HG03066 (cell line): ENCODE measurements at regions not wholly inside any gene's neighbourhood (a gene's known extent, or its start where the extent isn't known, plus 50 kb on each side); places are given as distances from the start of the nearest gene placed in this dataset.

Experiments used
- ATAC-seq: cut with Tn5 transposase; IDR thresholded peaks from one replicate; pipeline ENCODE4 v1.9.1; 2021; ENCODE audit warnings: low read depth; ENCODE audit not compliant: unreplicated experiment

DNA sequence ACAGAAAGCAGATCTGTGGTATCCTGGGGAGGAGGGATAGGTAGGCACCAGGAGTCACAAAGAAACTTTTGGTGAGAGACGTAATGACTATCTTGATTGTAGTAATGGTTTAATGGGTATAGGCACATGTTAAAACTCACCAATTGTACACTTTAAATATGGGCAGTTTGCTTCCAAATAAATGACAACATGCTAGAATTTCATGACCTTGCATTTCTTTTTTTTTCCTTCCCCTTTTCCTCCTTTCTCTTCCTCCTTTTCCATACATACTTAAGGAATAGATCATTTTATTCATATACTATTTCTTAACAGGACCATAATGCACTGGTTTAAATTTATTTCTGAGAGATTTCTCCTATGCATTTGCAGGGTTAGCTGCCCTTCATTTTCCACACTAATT lies 341.8 kb downstream of the TMEM182 start:
- ATAC-seq: no peak

DNA sequence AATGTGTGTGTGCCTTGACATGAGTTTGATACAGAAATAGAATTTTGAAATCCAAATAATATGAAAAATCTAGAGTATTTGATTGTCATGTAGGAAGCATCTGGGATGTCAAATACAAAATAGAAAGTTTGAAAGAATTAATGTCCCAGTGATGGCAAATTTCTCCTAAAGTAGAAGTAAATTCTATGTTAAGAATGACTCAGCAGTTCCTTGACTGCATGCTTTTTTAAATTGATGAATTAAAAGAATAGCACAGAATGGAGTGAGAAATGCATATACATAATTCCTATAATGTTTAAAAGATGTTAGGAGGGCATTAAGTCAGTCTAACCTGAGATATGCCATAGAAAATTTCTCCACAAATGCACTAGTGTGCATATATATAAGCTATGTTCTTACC lies 357.5 kb downstream of the TMEM182 start:
- no peak for ATAC-seq

- ATAC-seq: no peak
Measured at GRCh38 chr2:103121106-103121505, 359.3 kb downstream of the TMEM182 start.

GRCh38 chr2:103123516-103123915 lies 361.7 kb downstream of the TMEM182 start:
- ATAC-seq: no peak

DNA sequence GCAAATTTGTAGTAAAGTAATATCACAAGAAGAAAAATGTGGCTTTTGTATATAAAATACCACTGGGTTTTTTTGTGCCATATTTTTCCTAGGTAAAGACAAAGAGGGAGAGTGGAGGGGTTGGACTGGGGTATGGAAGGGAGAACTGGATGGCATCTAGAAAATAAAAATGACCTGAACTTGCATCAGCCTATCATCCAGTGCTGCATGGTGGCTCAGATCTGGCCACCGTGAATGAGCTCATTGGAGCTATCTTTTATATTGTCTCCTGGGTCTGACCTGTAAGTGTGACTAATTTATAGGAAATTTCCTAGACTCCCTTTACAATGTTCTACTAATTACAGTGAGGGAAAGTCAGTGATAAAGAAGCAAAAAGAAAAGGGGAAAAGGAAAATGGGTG lies 369.0 kb downstream of the TMEM182 start:
- ATAC-seq: no peak

- ATAC-seq: peak; percentile 79
Measured at GRCh38 chr2:103132536-103133217, 370.8 kb downstream of the TMEM182 start.

- no peak for ATAC-seq
Measured at GRCh38 chr2:103135679-103136078, 373.8 kb downstream of the TMEM182 start.

- ATAC-seq: no peak
Measured at GRCh38 chr2:103138123-103138901, 376.5 kb downstream of the TMEM182 start.

GRCh38 chr2:103139628-103140268 lies 377.9 kb downstream of the TMEM182 start:
- no peak for ATAC-seq

DNA sequence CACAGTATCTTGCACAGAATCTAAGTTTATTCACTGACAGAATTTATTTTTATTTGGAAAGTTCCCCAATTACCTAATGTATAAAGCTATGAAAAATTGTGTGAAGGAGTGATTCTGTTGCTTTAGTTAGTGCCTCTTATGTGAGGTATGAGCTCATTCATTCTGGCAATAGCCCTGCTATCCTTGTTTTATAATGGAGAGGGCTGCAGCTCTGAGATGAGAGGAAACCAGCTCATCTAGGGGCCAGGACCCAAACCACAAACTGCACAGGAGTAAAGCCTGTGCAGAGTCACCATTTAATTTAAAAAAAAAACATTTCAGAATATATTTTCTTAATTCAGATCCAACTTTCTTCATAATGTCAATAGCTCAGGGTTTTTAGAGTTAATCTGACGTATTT lies 383.0 kb downstream of the TMEM182 start:
- ATAC-seq: no peak

DNA sequence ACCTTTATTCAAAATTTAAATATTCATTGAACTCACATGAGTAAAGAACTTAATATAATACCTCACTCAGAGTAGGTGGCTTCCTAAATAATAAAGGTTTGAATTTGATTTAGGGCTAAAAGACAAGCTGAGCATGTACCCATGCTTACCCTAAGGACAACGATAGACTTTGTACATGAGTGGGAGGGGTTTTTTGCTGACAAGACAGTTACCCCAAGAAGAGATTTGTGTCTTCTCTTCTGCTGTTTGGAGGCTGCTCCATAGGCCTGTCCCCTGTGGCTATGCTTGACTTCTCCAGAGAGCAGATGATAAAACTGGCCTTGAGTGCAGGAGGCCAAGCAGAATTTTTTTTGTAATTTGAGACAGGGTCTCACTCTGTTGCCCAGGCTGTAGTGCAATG lies 383.9 kb downstream of the TMEM182 start:
- no peak for ATAC-seq

DNA sequence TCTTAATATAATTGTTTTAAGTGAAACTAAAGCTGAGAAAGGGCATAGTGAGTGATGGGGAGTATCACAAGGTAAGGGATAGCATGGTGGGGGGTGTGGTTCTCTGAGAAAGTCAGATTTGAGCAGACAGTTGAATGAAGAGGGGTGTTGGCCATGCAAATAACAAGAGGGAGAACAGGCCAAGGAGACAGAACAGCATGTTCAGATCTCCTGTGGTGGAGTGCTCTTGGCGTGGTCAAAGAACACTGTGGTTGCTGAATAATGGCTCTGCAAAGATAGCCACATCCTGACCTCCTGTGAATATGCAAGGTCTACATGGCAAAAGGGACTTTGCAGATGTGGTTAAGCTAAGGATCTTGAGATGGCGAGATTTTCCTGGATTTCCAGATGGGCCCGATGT lies 389.2 kb downstream of the TMEM182 start:
- no peak for ATAC-seq

DNA sequence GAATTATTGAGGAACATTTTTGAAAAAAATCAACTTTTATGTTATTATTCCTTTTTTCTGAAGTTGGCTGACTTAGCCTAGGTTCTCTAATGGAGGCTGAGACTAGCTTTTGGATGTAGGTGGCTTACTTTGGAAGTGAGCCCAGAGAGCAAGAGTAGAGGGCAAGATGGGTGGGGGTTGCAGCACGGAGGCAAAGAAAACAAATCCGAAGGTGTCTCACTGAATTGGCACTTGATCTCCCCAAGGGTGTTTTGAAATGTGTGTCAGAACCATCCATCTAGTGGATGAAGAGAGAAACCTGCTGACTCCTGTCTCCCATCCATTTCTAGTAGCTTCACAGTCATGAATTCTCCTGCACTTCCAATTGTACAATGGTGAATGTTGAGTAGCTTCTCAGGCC lies 390.7 kb downstream of the TMEM182 start:
- no peak for ATAC-seq

DNA sequence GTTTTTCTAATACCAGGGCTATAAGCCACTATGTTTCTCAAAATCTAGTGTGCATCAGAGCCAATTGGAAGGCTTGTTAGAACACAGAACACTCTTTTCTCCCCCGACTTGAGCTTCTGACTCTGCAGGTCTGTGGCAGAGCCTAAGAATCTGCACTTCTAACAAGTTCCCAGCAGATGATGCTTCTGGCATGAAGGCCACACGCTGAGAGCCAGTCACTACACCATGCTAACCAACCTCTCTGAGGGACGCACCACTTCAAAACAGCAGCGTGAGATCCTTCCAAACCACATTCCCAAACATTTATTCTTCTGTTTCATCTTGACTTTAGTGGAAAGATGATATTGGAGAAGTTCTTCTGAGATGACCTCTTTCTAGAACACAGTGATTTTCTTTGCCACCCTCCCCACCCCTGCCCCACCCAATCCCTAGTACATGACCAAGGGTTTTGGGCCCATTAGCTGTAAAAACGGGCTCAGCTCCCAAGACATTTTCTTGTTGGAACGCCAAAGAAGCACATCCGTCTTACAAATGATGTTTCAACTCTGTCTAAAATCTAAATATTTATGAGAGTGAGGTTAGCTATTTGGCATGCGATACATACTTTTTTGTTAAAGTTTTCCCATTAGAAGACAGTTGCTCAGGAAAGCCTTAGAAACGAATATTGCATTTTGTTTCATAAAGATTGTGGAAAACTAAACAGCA lies 391.9 kb downstream of the TMEM182 start:
- no peak for ATAC-seq

DNA sequence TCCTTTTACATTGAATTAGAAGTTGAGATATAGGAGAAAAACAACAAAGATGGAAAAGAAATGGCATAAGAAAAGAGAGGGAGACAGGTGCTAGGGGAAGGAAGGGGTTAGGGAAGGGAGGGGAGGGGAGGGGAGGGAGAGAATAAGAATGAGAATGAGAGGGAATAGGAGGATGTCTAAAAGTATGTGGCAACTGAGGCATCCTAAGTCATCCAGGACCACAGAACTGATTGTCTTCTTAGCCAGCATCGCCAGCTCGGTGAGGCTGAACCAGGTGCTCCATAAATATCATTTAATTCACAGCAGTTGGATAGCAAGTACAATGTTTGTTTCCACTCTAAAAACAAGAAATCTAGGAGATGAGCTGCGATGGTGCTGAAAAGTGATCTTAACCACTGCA lies 393.5 kb downstream of the TMEM182 start:
- no peak for ATAC-seq

GRCh38 chr2:103159018-103159417 lies 397.2 kb downstream of the TMEM182 start:
- ATAC-seq: no peak

GRCh38 chr2:103161456-103162289 lies 399.8 kb downstream of the TMEM182 start:
- ATAC-seq: no peak

DNA sequence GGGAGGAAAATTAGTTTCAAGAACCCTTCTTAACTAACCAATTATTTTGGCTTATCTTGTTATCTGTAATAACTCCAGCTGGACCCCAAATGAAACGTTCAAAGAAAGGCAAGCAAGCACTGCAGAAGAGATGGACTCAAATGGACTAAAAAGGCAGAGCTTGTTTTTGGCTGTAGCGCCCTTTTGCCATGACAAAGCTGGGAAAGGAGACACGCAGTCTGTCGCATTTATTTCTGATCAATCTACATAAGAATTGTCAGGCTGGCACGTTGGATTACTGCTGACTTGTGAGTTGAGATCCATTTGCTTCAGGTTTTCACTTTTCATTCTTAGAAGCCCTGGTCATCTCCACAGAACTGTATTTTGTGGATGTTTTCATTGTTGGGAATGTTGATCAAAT lies 402.9 kb downstream of the TMEM182 start:
- no peak for ATAC-seq

DNA sequence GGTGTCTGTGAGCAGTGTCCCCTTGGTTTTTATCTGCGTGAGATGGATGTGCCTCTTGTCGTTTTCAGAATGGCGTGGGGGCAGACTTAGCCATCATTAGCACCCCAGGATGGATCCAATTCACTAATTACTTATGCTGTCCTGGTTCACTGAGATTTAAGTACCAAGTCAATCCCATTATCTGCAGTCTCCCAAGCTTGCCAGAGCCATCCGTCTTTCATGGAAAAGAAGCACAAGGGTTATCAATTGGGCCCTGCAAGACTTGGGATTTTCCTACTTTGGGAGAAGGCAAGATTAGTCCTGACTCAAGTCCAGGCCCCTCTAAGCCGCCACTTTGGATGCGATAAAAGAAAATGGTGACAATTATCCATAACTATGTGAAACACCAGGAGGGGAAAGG lies 404.0 kb downstream of the TMEM182 start:
- no peak for ATAC-seq
